CD4-positive, alpha-beta T cell (primary cell): ENCODE measurements at regions not wholly inside any gene's neighbourhood (a gene's known extent, or its start where the extent isn't known, plus 50 kb on each side); places are given as distances from the start of the nearest gene placed in this dataset.
"Not testable (repeated sequence)": the region's sequence is repeated elsewhere in the genome, so short reads cannot be mapped to it uniquely, and the experiment has no call there.

Source experiments
- ATAC-seq: fragments of 200-7000 bp; cut with Tn5 transposase; one replicate; pipeline ENCODE4 v1.10.0; 2022; ENCODE audit warnings: mild to moderate bottlenecking; ENCODE audit not compliant: poor library complexity
- CTCF ChIA-PET: fragments of 350-600 bp; sonication (Branson Sonifier 250); formaldehyde crosslinking; loops from one replicate; lab custom pipeline; 2021; ENCODE audit warnings: antibody characterized with exemption, inconsistent platforms; lab: Charles Lee
- POLR2A ChIA-PET: fragments of 350-600 bp; sonication (Branson Sonifier 250); formaldehyde crosslinking; loops from one replicate; lab custom pipeline; 2021; ENCODE audit warnings: antibody characterized with exemption, inconsistent platforms; lab: Charles Lee
- DNase-seq, 14 experiments: peaks; one replicate each; pipeline ENCODE4 v3.0.0-alpha.2; 2013 to 2020; ENCODE audit warnings: mixed read lengths in 2 of 14
- H3K27ac ChIP-seq, 2 donors: one replicate each; pipeline versions ENCODE4 v1.5.1 to v1.7.0; 2013; ENCODE audit warnings: low read length in 2 of 2, low read depth in 1 of 2, mild to moderate bottlenecking in 1 of 2
- H3K27me3 ChIP-seq, 2 experiments: 1 replicate in 1 of 2; 2 replicates in 1 of 2; pipeline versions ENCODE4 v1.6.1 to v1.7.0; 2013; ENCODE audit warnings: low read length in 2 of 2, control low read depth in 1 of 2, mild to moderate bottlenecking in 1 of 2, moderate library complexity in 1 of 2; ENCODE audit not compliant: insufficient read depth in 2 of 2, control insufficient read depth in 1 of 2
- H3K36me3 ChIP-seq: one replicate; pipeline ENCODE4 v1.6.1; 2013; ENCODE audit warnings: low read length, control low read depth; ENCODE audit not compliant: insufficient read depth
- H3K4me1 ChIP-seq: one replicate; pipeline ENCODE4 v1.6.1; 2013; ENCODE audit warnings: low read length, control low read depth; ENCODE audit not compliant: insufficient read depth
- H3K4me3 ChIP-seq: one replicate; pipeline ENCODE4 v1.5.1; 2013; ENCODE audit warnings: mild to moderate bottlenecking, low read length, moderate library complexity
- H3K9me3 ChIP-seq, 2 experiments: 1 replicate in 1 of 2; 2 replicates in 1 of 2; pipeline versions ENCODE4 v1.6.1 to v1.7.0; 2013; ENCODE audit warnings: low read length in 2 of 2, mild to moderate bottlenecking in 2 of 2, control low read depth in 1 of 2, moderate library complexity in 1 of 2; ENCODE audit not compliant: control insufficient read depth in 1 of 2, insufficient read depth in 1 of 2
- H3K27ac Mint-ChIP-seq: one replicate; pipeline ENCODE4 v1.8.0; 2020; ENCODE audit warnings: mixed read lengths
- H3K27me3 Mint-ChIP-seq: one replicate; pipeline ENCODE4 v1.8.0; 2021; ENCODE audit warnings: mixed read lengths
- H3K36me3 Mint-ChIP-seq: one replicate; pipeline ENCODE4 v1.8.0; 2021; ENCODE audit warnings: low read depth, mixed read lengths
- H3K4me1 Mint-ChIP-seq: one replicate; pipeline ENCODE4 v1.8.0; 2021; ENCODE audit warnings: low read depth, mixed read lengths
- H3K4me3 Mint-ChIP-seq: one replicate; pipeline ENCODE4 v1.8.0; 2020; ENCODE audit warnings: mild to moderate bottlenecking, mixed read lengths
- H3K9me3 Mint-ChIP-seq: one replicate; pipeline ENCODE4 v1.8.0; 2020; ENCODE audit warnings: mixed read lengths
- intact Hi-C, 2 experiments: fragments of 100-400 bp; cut with DNase I in 1 of 2; cut with micrococcal nuclease in 1 of 2; formaldehyde crosslinking; loops; one replicate each; pipeline versions ENCODE4 v1.15.1 to v1.9.0; 2023 to 2025; cut with DNase I, micrococcal nuclease
- TF ChIP-seq, protein P1 (sequence below): fragments of 200-600 bp; IDR thresholded peaks from one replicate; pipeline ENCODE4 v1.8.0; 2022; ENCODE audit warnings: antibody characterized with exemption, mild to moderate bottlenecking

DNA sequence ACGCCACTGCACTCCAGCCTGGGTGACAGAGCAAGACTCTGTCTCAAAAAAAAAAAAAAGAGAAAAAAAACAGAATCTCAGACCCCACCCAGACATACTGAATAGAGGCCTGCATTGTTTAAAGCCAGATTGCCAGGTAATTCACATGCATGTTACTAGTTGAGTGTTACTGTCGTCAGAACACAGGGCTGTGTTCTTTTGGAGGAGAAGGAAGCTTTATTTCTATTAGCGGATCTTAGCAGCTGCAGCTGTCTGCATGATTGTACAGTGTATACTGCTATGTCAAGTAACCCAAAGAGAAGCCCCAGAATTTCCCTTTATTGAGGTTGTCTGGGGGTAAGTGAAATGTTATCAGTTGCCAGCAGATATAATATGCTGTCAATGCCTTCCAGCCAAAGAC lies 496.6 kb upstream of the NAALADL2 start:
- intact Hi-C loops: no loop called here
- ChIA-PET POLR2A (no interaction called here), CTCF (no interaction called here)

DNA sequence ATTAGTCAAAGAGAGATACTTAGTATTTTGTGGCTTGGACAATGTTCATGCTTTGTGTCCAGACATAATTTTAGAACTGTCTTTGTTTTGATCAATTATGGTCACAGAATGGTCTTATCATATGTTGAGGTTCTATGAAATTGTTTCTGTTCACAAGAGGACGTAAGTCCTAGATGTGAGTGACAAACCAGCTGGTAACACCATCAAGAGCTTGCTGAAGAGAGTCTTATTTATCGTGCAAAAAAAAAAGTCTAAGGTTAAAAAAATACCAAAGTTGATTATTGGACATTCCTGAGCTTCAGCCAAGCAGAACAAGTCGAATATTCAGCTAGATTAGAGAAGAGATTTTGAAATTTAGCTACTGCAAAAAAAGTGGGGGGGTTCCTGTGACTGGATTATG lies 495.9 kb upstream of the NAALADL2 start:
- Mint-ChIP-seq H3K27me3 (no peaks in the 10 kb centered on the region), H3K36me3 (no peaks in the 10 kb centered on the region), H3K27ac (no peak overlapping the region), H3K4me1 (no peaks in the 10 kb centered on the region), H3K4me3 (no peak overlapping the region), H3K9me3 (peaks cover 2% of the 10 kb centered on the region)
- no peak overlapping the region for H3K4me3 ChIP-seq
- no peak for ATAC-seq
- intact Hi-C loops: no loop called here
- ChIA-PET CTCF (no interaction called here), POLR2A (no interaction called here)
- no peaks in the 10 kb centered on the region for H3K4me1 ChIP-seq
- no peak overlapping the region for H3K27ac ChIP-seq
- H3K9me3 ChIP-seq: peaks cover 0 to 7% of the 10 kb centered on the region in 2 experiments
- no peak for DNase-seq
- no peaks in the 10 kb centered on the region for H3K36me3 ChIP-seq
- H3K27me3 ChIP-seq: no peaks in the 10 kb centered on the region
- TF ChIP-seq, protein P1, sequence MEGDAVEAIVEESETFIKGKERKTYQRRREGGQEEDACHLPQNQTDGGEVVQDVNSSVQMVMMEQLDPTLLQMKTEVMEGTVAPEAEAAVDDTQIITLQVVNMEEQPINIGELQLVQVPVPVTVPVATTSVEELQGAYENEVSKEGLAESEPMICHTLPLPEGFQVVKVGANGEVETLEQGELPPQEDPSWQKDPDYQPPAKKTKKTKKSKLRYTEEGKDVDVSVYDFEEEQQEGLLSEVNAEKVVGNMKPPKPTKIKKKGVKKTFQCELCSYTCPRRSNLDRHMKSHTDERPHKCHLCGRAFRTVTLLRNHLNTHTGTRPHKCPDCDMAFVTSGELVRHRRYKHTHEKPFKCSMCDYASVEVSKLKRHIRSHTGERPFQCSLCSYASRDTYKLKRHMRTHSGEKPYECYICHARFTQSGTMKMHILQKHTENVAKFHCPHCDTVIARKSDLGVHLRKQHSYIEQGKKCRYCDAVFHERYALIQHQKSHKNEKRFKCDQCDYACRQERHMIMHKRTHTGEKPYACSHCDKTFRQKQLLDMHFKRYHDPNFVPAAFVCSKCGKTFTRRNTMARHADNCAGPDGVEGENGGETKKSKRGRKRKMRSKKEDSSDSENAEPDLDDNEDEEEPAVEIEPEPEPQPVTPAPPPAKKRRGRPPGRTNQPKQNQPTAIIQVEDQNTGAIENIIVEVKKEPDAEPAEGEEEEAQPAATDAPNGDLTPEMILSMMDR: no peak

More for the DNA sequence above, 496.6 kb upstream of the NAALADL2 start:
- Histone ChIP-seq H3K36me3 (no peaks in the 10 kb centered on the region), H3K4me3 (no peak overlapping the region), H3K27me3 (no peaks in the 10 kb centered on the region), H3K4me1 (no peaks in the 10 kb centered on the region), H3K27ac (no peak overlapping the region), H3K9me3 (peaks cover 0 to 7% of the 10 kb centered on the region in 2 experiments)
- DNase-seq (no peak), ATAC-seq (no peak)
- peaks cover 2% of the 10 kb centered on the region for H3K9me3 Mint-ChIP-seq
- TF ChIP-seq, protein P1: no peak
- no peak overlapping the region for H3K4me3 Mint-ChIP-seq
- no peaks in the 10 kb centered on the region for H3K36me3 Mint-ChIP-seq
- no peak overlapping the region for H3K27ac Mint-ChIP-seq
- H3K27me3 Mint-ChIP-seq: no peaks in the 10 kb centered on the region
- no peaks in the 10 kb centered on the region for H3K4me1 Mint-ChIP-seq

DNA sequence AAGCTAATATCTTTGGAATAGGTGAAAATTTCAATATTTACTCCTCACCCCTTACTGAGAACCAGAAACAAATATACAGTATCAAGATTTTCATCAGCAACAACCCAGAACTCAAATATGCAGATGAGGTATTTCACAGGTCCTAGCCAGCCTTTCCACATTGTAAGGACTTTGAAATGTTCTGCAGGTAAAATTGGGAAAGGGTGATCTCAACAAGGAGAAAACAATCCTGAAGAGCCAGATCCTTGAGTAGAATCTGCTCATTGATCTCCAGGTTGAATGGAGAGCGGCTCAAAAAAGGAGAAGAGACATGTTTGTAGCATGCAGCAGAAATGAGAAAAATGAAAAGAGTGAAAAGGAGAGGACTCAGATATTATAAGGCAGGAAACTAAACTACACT lies 493.3 kb upstream of the NAALADL2 start:
- CTCF ChIA-PET: no interaction called here
- H3K27me3 Mint-ChIP-seq: no peaks in the 10 kb centered on the region

DNA sequence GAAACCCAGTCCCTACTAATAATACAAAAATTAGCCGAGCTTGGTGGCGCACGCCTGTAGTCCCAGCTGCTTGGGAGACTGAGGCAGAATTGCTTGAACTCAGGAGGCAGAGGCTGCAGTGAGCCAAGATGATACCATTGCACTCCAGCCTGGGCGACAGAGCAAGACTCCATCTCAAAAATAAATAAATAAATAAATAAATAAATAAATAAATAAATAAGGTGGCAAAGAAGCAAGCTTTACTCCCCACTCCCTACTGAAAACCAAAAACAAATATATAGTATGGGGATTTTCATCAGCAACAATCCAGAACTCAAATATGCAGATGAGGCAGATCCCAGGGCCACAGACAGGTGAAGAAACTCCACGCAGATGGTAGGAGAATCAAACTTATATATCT lies 492.2 kb upstream of the NAALADL2 start:
- CTCF ChIA-PET, DNase-seq, H3K27ac Mint-ChIP-seq, ATAC-seq, H3K27me3 Mint-ChIP-seq, H3K4me1 ChIP-seq, H3K4me1 Mint-ChIP-seq, H3K4me3 Mint-ChIP-seq, H3K36me3 Mint-ChIP-seq, H3K9me3 Mint-ChIP-seq, POLR2A ChIA-PET, intact Hi-C loops, H3K27me3 ChIP-seq, H3K9me3 ChIP-seq, H3K36me3 ChIP-seq, H3K27ac ChIP-seq, H3K4me3 ChIP-seq: not testable (repeated sequence)

More for the DNA sequence above, 493.3 kb upstream of the NAALADL2 start:
- POLR2A ChIA-PET: no interaction called here
- Histone ChIP-seq H3K27ac (no peak overlapping the region), H3K36me3 (no peaks in the 10 kb centered on the region), H3K4me1 (no peaks in the 10 kb centered on the region), H3K4me3 (no peak overlapping the region), H3K9me3 (peaks cover 0 to 7% of the 10 kb centered on the region in 2 experiments), H3K27me3 (no peaks in the 10 kb centered on the region)
- ATAC-seq: no peak
- TF ChIP-seq, protein P1: no peak
- Mint-ChIP-seq H3K4me3 (no peak overlapping the region), H3K27ac (no peak overlapping the region), H3K36me3 (no peaks in the 10 kb centered on the region), H3K9me3 (peaks cover 4% of the 10 kb centered on the region), H3K4me1 (no peaks in the 10 kb centered on the region)
- intact Hi-C loops: no loop called here
- DNase-seq: no peak
